ENCODE measurements at regions not wholly inside any gene's neighbourhood (a gene's known extent, or its start where the extent isn't known, plus 50 kb on each side); places are given as distances from the start of the nearest gene placed in this dataset.

- no peaks in the 10 kb centered on the region for H3K36me3 ChIP-seq
- H3K4me3 ChIP-seq: no peak overlapping the region
- DNase-seq (no peak), ATAC-seq (ENCODE audit: low FRiP score in 2 of 2) (no peak)
- peaks cover 0 to 14% (median 10%) of the 10 kb centered on the region in 4 donors for H3K9me3 ChIP-seq
- 51 to 56% methylated on average over 3 of the region's 3 CpGs for WGBS, 2 donors
- no peaks in the 10 kb centered on the region for H3K4me1 ChIP-seq
- no peak overlapping the region for H3K27ac ChIP-seq
- H3K27me3 ChIP-seq: no peaks in the 10 kb centered on the region
- TF ChIP-seq POLR2AphosphoS5 (IDR thresholded peaks at IDR 0.05) (no peak), EP300 (IDR thresholded peaks at IDR 0.05) (no peak), CTCF (IDR thresholded peaks at IDR 0.05) (no peak), POLR2A (IDR thresholded peaks at IDR 0.05) (no peak)
Observed at GRCh38 chr7:69018200-69018599, 580.1 kb upstream of the AUTS2 start.

GRCh38 chr7:69019437-69019836 lies 578.8 kb upstream of the AUTS2 start:
- no peak for DNase-seq
- H3K36me3 ChIP-seq: no peaks in the 10 kb centered on the region
- peaks cover 0 to 14% (median 10%) of the 10 kb centered on the region in 4 donors for H3K9me3 ChIP-seq
- no peak for ATAC-seq (ENCODE audit: low FRiP score in 2 of 2)
- no peak overlapping the region for H3K27ac ChIP-seq
- no peaks in the 10 kb centered on the region for H3K4me1 ChIP-seq
- 66 to 75% methylated on average over 3 of the region's 3 CpGs for WGBS, 2 donors
- TF ChIP-seq CTCF (IDR thresholded peaks at IDR 0.05): no peak
- TF ChIP-seq EP300 (IDR thresholded peaks at IDR 0.05): no peak
- no peak for TF ChIP-seq POLR2AphosphoS5 (IDR thresholded peaks at IDR 0.05)
- TF ChIP-seq POLR2A (IDR thresholded peaks at IDR 0.05): no peak
- no peaks in the 10 kb centered on the region for H3K27me3 ChIP-seq
- no peak overlapping the region for H3K4me3 ChIP-seq

- no peaks in the 10 kb centered on the region for H3K4me1 ChIP-seq
- no peaks in the 10 kb centered on the region for H3K36me3 ChIP-seq
- no peak for ATAC-seq (ENCODE audit: low FRiP score in 2 of 2)
- H3K9me3 ChIP-seq: peaks cover 0 to 14% (median 10%) of the 10 kb centered on the region in 4 donors
- DNase-seq: no peak
- no peaks in the 10 kb centered on the region for H3K27me3 ChIP-seq
- no peak overlapping the region for H3K4me3 ChIP-seq
- H3K27ac ChIP-seq: no peak overlapping the region
- TF ChIP-seq POLR2A (IDR thresholded peaks at IDR 0.05): no peak
- TF ChIP-seq POLR2AphosphoS5 (IDR thresholded peaks at IDR 0.05): no peak
- no peak for TF ChIP-seq EP300 (IDR thresholded peaks at IDR 0.05)
- no peak for TF ChIP-seq CTCF (IDR thresholded peaks at IDR 0.05)
- 78 to 80% methylated on average over 3 of the region's 3 CpGs for WGBS, 2 donors
Observed at GRCh38 chr7:69020536-69020935, 577.7 kb upstream of the AUTS2 start.

- Histone ChIP-seq H3K9me3 (no peaks in the 10 kb centered on the region), H3K4me1 (no peaks in the 10 kb centered on the region), H3K27ac (no peak overlapping the region), H3K36me3 (no peaks in the 10 kb centered on the region), H3K27me3 (no peaks in the 10 kb centered on the region), H3K4me3 (no peak overlapping the region)
- DNase-seq (no peak), ATAC-seq (ENCODE audit: low FRiP score in 2 of 2) (no peak)
- WGBS, 2 donors: 64 to 70% methylated on average over 5 of the region's 5 CpGs
- TF ChIP-seq POLR2A (IDR thresholded peaks at IDR 0.05): no peak
- no peak for TF ChIP-seq POLR2AphosphoS5 (IDR thresholded peaks at IDR 0.05)
- TF ChIP-seq EP300 (IDR thresholded peaks at IDR 0.05): no peak
- TF ChIP-seq CTCF (IDR thresholded peaks at IDR 0.05): no peak
Observed at GRCh38 chr7:69025249-69025648, 573.0 kb upstream of the AUTS2 start.

GRCh38 chr7:69032848-69033247 lies 565.4 kb upstream of the AUTS2 start:
- no peaks in the 10 kb centered on the region for H3K4me1 ChIP-seq
- H3K4me3 ChIP-seq: no peak overlapping the region
- H3K27me3 ChIP-seq: no peaks in the 10 kb centered on the region
- WGBS, 2 donors: 82 to 84% methylated on average over 4 of the region's 4 CpGs
- TF ChIP-seq POLR2AphosphoS5 (IDR thresholded peaks at IDR 0.05) (no peak), POLR2A (IDR thresholded peaks at IDR 0.05) (no peak), EP300 (IDR thresholded peaks at IDR 0.05) (no peak), CTCF (IDR thresholded peaks at IDR 0.05) (no peak)
- DNase-seq (no peak), ATAC-seq (ENCODE audit: low FRiP score in 2 of 2) (no peak)
- no peaks in the 10 kb centered on the region for H3K9me3 ChIP-seq
- no peak overlapping the region for H3K27ac ChIP-seq
- no peaks in the 10 kb centered on the region for H3K36me3 ChIP-seq
